ENCODE measurements at regions not wholly inside any gene's neighbourhood (a gene's known extent, or its start where the extent isn't known, plus 50 kb on each side); places are given as distances from the start of the nearest gene placed in this dataset.

DNA sequence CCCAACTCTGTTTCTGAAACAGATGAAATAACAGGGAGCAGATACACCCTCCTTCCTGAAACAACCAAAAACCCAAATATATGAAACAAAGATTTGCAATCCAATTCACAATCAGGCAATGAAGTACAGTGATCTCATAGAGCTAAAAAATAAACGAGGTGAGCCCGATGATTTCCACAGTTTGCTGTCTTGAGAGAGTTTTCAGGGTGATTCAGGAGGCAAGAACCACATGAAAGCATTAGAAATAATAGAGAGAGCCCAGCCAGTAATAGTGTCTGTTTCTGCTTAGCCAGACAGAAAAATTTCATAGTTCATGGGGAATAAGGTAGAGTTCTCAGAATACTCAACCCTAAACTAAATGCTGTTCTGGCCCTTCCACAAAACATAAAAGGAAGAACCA, 296.2 kb downstream of the PDHA2 start:
- intact Hi-C loops (cut with micrococcal nuclease; ENCODE audit: unreplicated experiment): no loop called here
- Mint-ChIP-seq H3K36me3 (ENCODE audit: insufficient read depth, unreplicated experiment) (no peaks in the 10 kb centered on the region), H3K27me3 (ENCODE audit: unreplicated experiment) (no peaks in the 10 kb centered on the region), H3K4me3 (ENCODE audit: low read depth, unreplicated experiment) (no peak overlapping the region), H3K9me3 (ENCODE audit: low read depth, unreplicated experiment) (no peaks in the 10 kb centered on the region), H3K4me1 (ENCODE audit: low read depth, unreplicated experiment) (no peaks in the 10 kb centered on the region), H3K27ac (ENCODE audit: unreplicated experiment) (no peak overlapping the region)
- BruUV-seq (replicated peaks): no TSS peak
- TF ChIP-seq, protein P1, sequence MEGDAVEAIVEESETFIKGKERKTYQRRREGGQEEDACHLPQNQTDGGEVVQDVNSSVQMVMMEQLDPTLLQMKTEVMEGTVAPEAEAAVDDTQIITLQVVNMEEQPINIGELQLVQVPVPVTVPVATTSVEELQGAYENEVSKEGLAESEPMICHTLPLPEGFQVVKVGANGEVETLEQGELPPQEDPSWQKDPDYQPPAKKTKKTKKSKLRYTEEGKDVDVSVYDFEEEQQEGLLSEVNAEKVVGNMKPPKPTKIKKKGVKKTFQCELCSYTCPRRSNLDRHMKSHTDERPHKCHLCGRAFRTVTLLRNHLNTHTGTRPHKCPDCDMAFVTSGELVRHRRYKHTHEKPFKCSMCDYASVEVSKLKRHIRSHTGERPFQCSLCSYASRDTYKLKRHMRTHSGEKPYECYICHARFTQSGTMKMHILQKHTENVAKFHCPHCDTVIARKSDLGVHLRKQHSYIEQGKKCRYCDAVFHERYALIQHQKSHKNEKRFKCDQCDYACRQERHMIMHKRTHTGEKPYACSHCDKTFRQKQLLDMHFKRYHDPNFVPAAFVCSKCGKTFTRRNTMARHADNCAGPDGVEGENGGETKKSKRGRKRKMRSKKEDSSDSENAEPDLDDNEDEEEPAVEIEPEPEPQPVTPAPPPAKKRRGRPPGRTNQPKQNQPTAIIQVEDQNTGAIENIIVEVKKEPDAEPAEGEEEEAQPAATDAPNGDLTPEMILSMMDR (IDR thresholded peaks at IDR 0.05; ENCODE audit: unreplicated experiment): no peak
- CTCF ChIA-PET: no interaction called here
- DNase-seq: no peak

DNA sequence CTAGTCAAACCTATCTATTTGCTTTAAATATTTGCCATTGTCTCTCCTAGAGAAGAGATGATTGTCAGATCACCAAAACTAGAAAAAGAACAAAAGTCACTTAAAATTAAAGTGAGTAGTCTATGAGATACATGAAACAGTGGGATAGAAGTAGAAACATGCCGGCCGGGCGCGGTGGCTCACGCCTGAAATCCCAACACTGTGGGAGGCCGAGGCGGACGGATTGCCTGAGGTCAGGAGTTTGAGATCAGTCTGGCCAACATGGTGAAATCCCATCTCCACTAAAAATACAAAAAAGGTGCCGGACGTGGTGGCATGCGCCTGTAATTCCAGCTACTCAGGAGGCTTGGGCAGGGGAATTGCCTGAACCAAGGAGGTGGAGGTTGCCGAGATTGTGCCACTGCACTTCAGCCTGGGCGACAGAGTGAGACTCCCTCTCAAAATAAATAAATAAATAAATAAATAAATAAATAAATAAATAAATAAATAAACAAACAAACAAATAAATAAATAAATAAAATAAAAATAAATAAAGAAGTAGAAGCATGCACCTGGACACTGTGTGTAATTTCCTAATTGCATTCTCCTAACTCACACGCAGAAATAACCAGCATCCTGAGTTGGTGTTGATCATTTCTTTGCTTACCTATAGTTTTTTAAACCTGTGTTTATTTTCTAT, 299.5 kb downstream of the PDHA2 start:
- CTCF ChIA-PET: no interaction called here
- TF ChIP-seq, protein P1 (IDR thresholded peaks at IDR 0.05; ENCODE audit: unreplicated experiment): no peak
- Mint-ChIP-seq H3K36me3 (ENCODE audit: insufficient read depth, unreplicated experiment) (no peaks in the 10 kb centered on the region), H3K27ac (ENCODE audit: unreplicated experiment) (no peak overlapping the region), H3K27me3 (ENCODE audit: unreplicated experiment) (no peaks in the 10 kb centered on the region), H3K4me1 (ENCODE audit: low read depth, unreplicated experiment) (no peaks in the 10 kb centered on the region), H3K4me3 (ENCODE audit: low read depth, unreplicated experiment) (no peak overlapping the region), H3K9me3 (ENCODE audit: low read depth, unreplicated experiment) (no peaks in the 10 kb centered on the region)
- DNase-seq: no peak
- BruUV-seq (replicated peaks): no TSS peak
- intact Hi-C loops (cut with micrococcal nuclease; ENCODE audit: unreplicated experiment): no loop called here

DNA sequence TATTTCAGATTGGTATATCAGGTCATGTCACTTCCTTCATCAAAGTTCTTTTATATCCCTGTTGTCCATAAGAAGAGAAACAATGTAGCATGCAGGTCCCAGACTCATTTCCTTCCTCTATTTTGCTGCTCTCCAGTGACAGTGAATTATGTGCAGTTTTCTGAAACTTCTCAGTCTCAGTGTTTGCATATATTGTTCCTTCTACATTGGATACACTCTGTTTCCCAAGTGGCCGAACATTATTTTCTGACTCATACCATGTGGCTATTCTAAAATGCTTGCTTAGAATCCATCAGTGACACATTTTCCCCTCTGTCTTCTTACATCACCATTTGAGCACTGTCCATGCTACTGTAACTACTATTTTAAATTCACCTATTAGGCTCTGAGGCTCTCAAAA, 305.7 kb downstream of the PDHA2 start:
- Mint-ChIP-seq H3K9me3 (ENCODE audit: low read depth, unreplicated experiment) (no peaks in the 10 kb centered on the region), H3K27ac (ENCODE audit: unreplicated experiment) (no peak overlapping the region), H3K36me3 (ENCODE audit: insufficient read depth, unreplicated experiment) (no peaks in the 10 kb centered on the region), H3K4me1 (ENCODE audit: low read depth, unreplicated experiment) (no peaks in the 10 kb centered on the region), H3K4me3 (ENCODE audit: low read depth, unreplicated experiment) (no peak overlapping the region), H3K27me3 (ENCODE audit: unreplicated experiment) (no peaks in the 10 kb centered on the region)
- BruUV-seq (replicated peaks): no TSS peak
- TF ChIP-seq, protein P1 (IDR thresholded peaks at IDR 0.05; ENCODE audit: unreplicated experiment): no peak
- DNase-seq: no peak
- CTCF ChIA-PET: no interaction called here
- intact Hi-C loops (cut with micrococcal nuclease; ENCODE audit: unreplicated experiment): no loop called here

DNA sequence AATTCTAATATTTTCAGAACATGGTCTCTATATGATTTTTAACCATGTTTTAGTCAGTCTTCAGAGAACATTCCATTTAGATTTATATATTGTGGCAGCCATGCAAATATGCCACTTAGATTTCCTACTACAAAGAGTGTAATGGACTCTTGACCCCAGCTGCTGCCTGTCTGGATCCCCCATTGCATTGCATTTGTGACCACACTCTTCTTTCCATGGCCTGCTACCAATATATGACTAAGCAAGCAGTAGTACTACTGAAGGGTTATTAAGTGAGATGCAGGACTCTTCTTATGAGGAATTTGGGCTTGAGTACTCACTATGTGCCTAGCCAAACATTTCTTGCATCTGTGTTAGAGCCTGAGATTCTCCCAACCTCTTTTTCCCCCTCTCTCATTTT, 306.8 kb downstream of the PDHA2 start:
- BruUV-seq (replicated peaks): no TSS peak
- no peak overlapping the region for H3K4me3 Mint-ChIP-seq (ENCODE audit: low read depth, unreplicated experiment)
- TF ChIP-seq, protein P1 (IDR thresholded peaks at IDR 0.05; ENCODE audit: unreplicated experiment): no peak
- H3K27me3 Mint-ChIP-seq (ENCODE audit: unreplicated experiment): no peaks in the 10 kb centered on the region
- no peak for DNase-seq
- no peaks in the 10 kb centered on the region for H3K4me1 Mint-ChIP-seq (ENCODE audit: low read depth, unreplicated experiment)
- intact Hi-C loops (cut with micrococcal nuclease; ENCODE audit: unreplicated experiment): no loop called here
- H3K9me3 Mint-ChIP-seq (ENCODE audit: low read depth, unreplicated experiment): no peaks in the 10 kb centered on the region
- CTCF ChIA-PET: no interaction called here
- H3K27ac Mint-ChIP-seq (ENCODE audit: unreplicated experiment): no peak overlapping the region
- no peaks in the 10 kb centered on the region for H3K36me3 Mint-ChIP-seq (ENCODE audit: insufficient read depth, unreplicated experiment)
